Kidney glomerular epithelial cell (primary cell): ENCODE measurements at regions not wholly inside any gene's neighbourhood (a gene's known extent, or its start where the extent isn't known, plus 50 kb on each side); places are given as distances from the start of the nearest gene placed in this dataset.
A peak's percentile ranks its signal among the peaks of the same experiment; 100 is the strongest.
"Not testable (repeated sequence)": the region's sequence is repeated elsewhere in the genome, so short reads cannot be mapped to it uniquely, and the experiment has no call there.

ENCODE experiments used
- DNase-seq: peaks from one replicate; lab custom pipeline; 2025; lab: John Stamatoyannopoulos, UW

GRCh38 chr2:31736695-31737454 lies 156.1 kb upstream of the SRD5A2 start:
- no peak for DNase-seq

- no peak for DNase-seq
These were observed 155.0 kb upstream of the SRD5A2 start for GRCh38 chr2:31735716-31736115.

- peak; percentile 1 for DNase-seq
These were observed 148.8 kb upstream of the SRD5A2 start for GRCh38 chr2:31729442-31730092.

- DNase-seq = no peak
These were observed 148.3 kb upstream of the SRD5A2 start for GRCh38 chr2:31729065-31729439.

GRCh38 chr2:31728406-31729064 lies 147.8 kb upstream of the SRD5A2 start:
- no peak for DNase-seq

GRCh38 chr2:31726457-31726856 lies 145.7 kb upstream of the SRD5A2 start:
- no peak for DNase-seq

GRCh38 chr2:31725444-31725843 lies 144.7 kb upstream of the SRD5A2 start:
- DNase-seq = no peak

- DNase-seq = no peak
These were observed 131.0 kb upstream of the SRD5A2 start for GRCh38 chr2:31711737-31712136.

GRCh38 chr2:31710121-31710520 lies 129.4 kb upstream of the SRD5A2 start:
- no peak for DNase-seq

GRCh38 chr2:31707992-31708391 lies 127.3 kb upstream of the SRD5A2 start:
- no peak for DNase-seq

- DNase-seq = no peak
These were observed 123.9 kb upstream of the SRD5A2 start for GRCh38 chr2:31704561-31705212.

- no peak for DNase-seq
These were observed 122.5 kb upstream of the SRD5A2 start for GRCh38 chr2:31703253-31703652.

GRCh38 chr2:31698722-31699121 lies 118.0 kb upstream of the SRD5A2 start:
- no peak for DNase-seq

- no peak for DNase-seq
These were observed 115.3 kb upstream of the SRD5A2 start for GRCh38 chr2:31696068-31696467.

- no peak for DNase-seq
These were observed 113.7 kb upstream of the SRD5A2 start for GRCh38 chr2:31694444-31694843.

- DNase-seq = no peak
These were observed 113.1 kb upstream of the SRD5A2 start for GRCh38 chr2:31693882-31694281.

- no peak for DNase-seq
These were observed 107.5 kb upstream of the SRD5A2 start for GRCh38 chr2:31688282-31688681.

GRCh38 chr2:31683506-31683905 lies 102.8 kb upstream of the SRD5A2 start:
- DNase-seq = not testable (repeated sequence)

GRCh38 chr2:31675485-31675901 lies 94.8 kb upstream of the SRD5A2 start:
- DNase-seq = no peak

GRCh38 chr2:31674446-31674845 lies 93.7 kb upstream of the SRD5A2 start:
- no peak for DNase-seq

- DNase-seq = no peak
These were observed 86.1 kb upstream of the SRD5A2 start for GRCh38 chr2:31666878-31667277.

GRCh38 chr2:31664949-31665724 lies 84.4 kb upstream of the SRD5A2 start:
- DNase-seq = no peak
